WTC11 (cell line): ENCODE measurements at regions not wholly inside any gene's neighbourhood (a gene's known extent, or its start where the extent isn't known, plus 50 kb on each side); places are given as distances from the start of the nearest gene placed in this dataset.

Experiments used
- ATAC-seq: fragments of 200-7000 bp; cut with Tn5 transposase; 2 replicates; pipeline ENCODE4 v1.10.0; 2021; ENCODE audit warnings: mild to moderate bottlenecking, moderate library complexity
- CTCF ChIA-PET: fragments of 300-600 bp; sonication (Branson Sonifier 250); formaldehyde crosslinking; loops from one replicate; lab custom pipeline; 2021; ENCODE audit warnings: antibody characterized with exemption; lab: Charles Lee
- POLR2A ChIA-PET: fragments of 350-600 bp; sonication (Branson Sonifier 250); formaldehyde crosslinking; loops from one replicate; lab custom pipeline; 2021; ENCODE audit warnings: antibody characterized with exemption; lab: Charles Lee
- DNase-seq: peaks from one replicate; pipeline ENCODE4 v3.0.0; 2021; ENCODE audit warnings: low spot score
- H3K27ac Mint-ChIP-seq: 2 replicates; pipeline ENCODE4 v1.8.0; 2021; ENCODE audit warnings: mixed read lengths
- H3K27me3 Mint-ChIP-seq: 2 replicates; pipeline ENCODE4 v1.8.0; 2021; ENCODE audit warnings: low read depth, mild to moderate bottlenecking, moderate library complexity, mixed read lengths
- H3K36me3 Mint-ChIP-seq: 2 replicates; pipeline ENCODE4 v1.8.0; 2021; ENCODE audit warnings: mixed read lengths
- H3K4me1 Mint-ChIP-seq: 2 replicates; pipeline ENCODE4 v1.8.0; 2022; ENCODE audit warnings: mixed read lengths
- H3K4me3 Mint-ChIP-seq: 2 replicates; pipeline ENCODE4 v1.8.0; 2021; ENCODE audit warnings: mild to moderate bottlenecking, moderate library complexity, mixed read lengths
- H3K9me3 Mint-ChIP-seq: 2 replicates; pipeline ENCODE4 v1.8.0; 2021; ENCODE audit warnings: mixed read lengths
- ATF2 ChIP-seq: sonication (generic); formaldehyde crosslinking; IDR thresholded peaks from 2 replicates; pipeline ENCODE4 v1.8.1; 2022; ENCODE audit warnings: low read depth, missing genetic modification reagents, borderline replicate concordance
- EMX1 ChIP-seq: fragments of 250-450 bp; sonication (Bioruptor Pico); IDR thresholded peaks from 2 replicates; pipeline ENCODE4 v1.8.0; 2021; ENCODE audit warnings: mild to moderate bottlenecking
- GTF2I ChIP-seq: fragments of 250-450 bp; sonication (Bioruptor Pico); conservative IDR thresholded peaks from 2 replicates; pipeline ENCODE4 v1.4.0; 2021; ENCODE audit warnings: mild to moderate bottlenecking
- HMGA2 ChIP-seq: fragments of 250-450 bp; sonication (Bioruptor Pico); IDR thresholded peaks from 2 replicates; pipeline ENCODE4 v1.4.0; 2021; ENCODE audit warnings: mild to moderate bottlenecking, moderate library complexity
- NFE2L1 ChIP-seq: sonication (generic); formaldehyde crosslinking; IDR thresholded peaks from 2 replicates; pipeline ENCODE4 v1.8.1; 2023; ENCODE audit warnings: missing genetic modification reagents
- NR3C1 ChIP-seq: sonication (generic); formaldehyde crosslinking; conservative IDR thresholded peaks from 2 replicates; pipeline ENCODE4 v1.8.1; 2023; ENCODE audit warnings: low read depth, mild to moderate bottlenecking, missing genetic modification reagents
- PRRX2 ChIP-seq: fragments of 250-450 bp; sonication (Bioruptor Pico); IDR thresholded peaks from 2 replicates; pipeline ENCODE4 v1.8.0; 2021; ENCODE audit warnings: mild to moderate bottlenecking
- RORB ChIP-seq: fragments of 250-450 bp; sonication (Bioruptor Pico); IDR thresholded peaks from 2 replicates; pipeline ENCODE4 v1.9.0; 2021; ENCODE audit warnings: mild to moderate bottlenecking
- TEAD1 ChIP-seq: sonication (generic); formaldehyde crosslinking; IDR thresholded peaks from 2 replicates; pipeline ENCODE4 v1.8.0; 2022; ENCODE audit warnings: mild to moderate bottlenecking, missing genetic modification reagents
- USF1 ChIP-seq: sonication (generic); formaldehyde crosslinking; IDR thresholded peaks from 2 replicates; pipeline ENCODE4 v1.8.0; 2022; ENCODE audit warnings: mild to moderate bottlenecking, missing genetic modification reagents
- ZBTB21 ChIP-seq: sonication (generic); formaldehyde crosslinking; IDR thresholded peaks from 2 replicates; pipeline ENCODE4 v1.8.1; 2023; ENCODE audit warnings: mild to moderate bottlenecking, missing genetic modification reagents, borderline replicate concordance
- ZBTB43 ChIP-seq: sonication (generic); formaldehyde crosslinking; IDR thresholded peaks from 2 replicates; pipeline ENCODE4 v1.8.1; 2023; ENCODE audit warnings: mild to moderate bottlenecking, missing genetic modification reagents
- ZNF121 ChIP-seq: sonication (generic); formaldehyde crosslinking; IDR thresholded peaks from 2 replicates; pipeline ENCODE4 v1.8.0; 2023; ENCODE audit warnings: missing genetic modification reagents
- TF ChIP-seq, protein P1 (sequence below): sonication (generic); formaldehyde crosslinking; IDR thresholded peaks from 2 replicates; pipeline ENCODE4 v1.8.1; 2023; ENCODE audit warnings: mild to moderate bottlenecking, missing genetic modification reagents, moderate library complexity
- TF ChIP-seq, protein P2 (sequence below): fragments of 250-450 bp; sonication (Bioruptor Pico); IDR thresholded peaks from 2 replicates; pipeline ENCODE4 v2.1.2; 2022; ENCODE audit warnings: mild to moderate bottlenecking, moderate library complexity
- TF ChIP-seq, protein P3 (sequence below): fragments of 250-450 bp; sonication (Bioruptor Pico); IDR thresholded peaks from 2 replicates; pipeline ENCODE4 v1.9.0; 2021; ENCODE audit warnings: mild to moderate bottlenecking, borderline replicate concordance

DNA sequence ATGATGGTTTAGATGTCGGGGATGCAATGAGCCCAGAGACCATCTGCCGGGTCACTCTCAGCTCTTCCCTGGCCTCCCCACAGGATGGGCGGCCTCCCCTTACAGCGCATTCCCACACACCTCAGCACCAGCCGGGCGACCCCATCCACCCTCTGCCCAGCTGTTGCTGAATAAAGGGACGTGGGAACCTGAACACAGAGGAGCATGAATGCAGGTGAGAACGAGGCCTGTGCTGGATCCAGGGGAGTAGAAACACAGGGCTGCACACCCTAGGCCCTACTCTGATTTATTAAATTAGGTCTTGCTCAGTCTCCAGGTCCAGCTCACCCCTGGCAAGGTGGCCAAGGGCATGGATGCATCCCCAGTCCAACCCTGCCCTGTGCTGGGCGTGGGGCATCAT lies 180.5 kb downstream of the CTTN start:
- CTCF ChIA-PET: interaction anchor here (1.5 kb wide), 1 partner anchor 11 kb away, joined by 3 read pairs; no protein-coding TSS in a partner anchor
- Mint-ChIP-seq H3K4me3 (no peak overlapping the region), H3K27me3 (no peaks in the 10 kb centered on the region), H3K4me1 (peaks cover 10% of the 10 kb centered on the region), H3K9me3 (no peaks in the 10 kb centered on the region), H3K36me3 (no peaks in the 10 kb centered on the region), H3K27ac (no peak overlapping the region)
- no peak for TF ChIP-seq ATF2
- no peak for TF ChIP-seq EMX1 (CRISPR knock-in tag)
- no peak for TF ChIP-seq PRRX2
- TF ChIP-seq ZBTB43 (CRISPR knock-in tag): no peak
- TF ChIP-seq GTF2I (CRISPR knock-in tag): no peak
- no peak for TF ChIP-seq NFE2L1
- no peak for TF ChIP-seq HMGA2 (CRISPR knock-in tag)
- TF ChIP-seq ZNF121: no peak
- POLR2A ChIA-PET: interaction anchor here (0.6 kb wide), 1 partner anchor 23 kb away, joined by 4 read pairs; no protein-coding TSS in a partner anchor
- ATAC-seq (no peak), DNase-seq (no peak)

DNA sequence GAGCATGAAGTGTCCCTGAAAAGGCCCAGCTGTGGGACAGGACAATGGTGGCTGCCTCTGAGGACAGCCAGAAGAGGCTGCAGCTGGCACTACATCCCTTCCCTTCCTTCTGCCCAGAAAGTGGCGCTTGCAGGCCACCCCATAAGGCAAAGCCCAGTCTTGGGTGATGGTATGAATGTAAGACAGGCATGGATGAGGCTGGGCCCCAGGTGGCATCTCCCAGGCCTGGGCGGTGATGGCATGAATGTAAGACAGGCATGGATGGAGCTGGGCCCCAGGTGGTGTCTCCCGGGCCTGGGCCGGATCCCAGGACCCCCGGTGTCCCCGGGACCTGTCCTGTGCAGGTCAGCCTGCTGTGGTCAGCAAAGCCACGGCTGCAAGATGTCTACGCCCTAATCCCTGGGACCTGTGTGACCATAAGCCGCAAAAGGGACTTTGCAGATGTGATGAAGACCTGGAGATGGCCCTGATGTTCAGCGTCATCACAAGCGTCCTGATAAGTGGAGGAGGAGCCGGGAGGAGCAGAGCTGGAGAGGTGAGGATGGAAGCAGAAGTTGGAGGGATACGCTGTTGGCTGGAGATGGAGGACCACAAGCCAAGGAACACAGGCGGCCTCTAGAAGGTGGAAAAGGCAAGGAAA lies 181.1 kb downstream of the CTTN start:
- no peaks in the 10 kb centered on the region for H3K27me3 Mint-ChIP-seq
- no peak overlapping the region for H3K4me3 Mint-ChIP-seq
- POLR2A ChIA-PET: no interaction called here
- TF ChIP-seq, protein P1, sequence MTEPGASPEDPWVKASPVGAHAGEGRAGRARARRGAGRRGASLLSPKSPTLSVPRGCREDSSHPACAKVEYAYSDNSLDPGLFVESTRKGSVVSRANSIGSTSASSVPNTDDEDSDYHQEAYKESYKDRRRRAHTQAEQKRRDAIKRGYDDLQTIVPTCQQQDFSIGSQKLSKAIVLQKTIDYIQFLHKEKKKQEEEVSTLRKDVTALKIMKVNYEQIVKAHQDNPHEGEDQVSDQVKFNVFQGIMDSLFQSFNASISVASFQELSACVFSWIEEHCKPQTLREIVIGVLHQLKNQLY (CRISPR knock-in tag): no peak
- TF ChIP-seq, protein P2, sequence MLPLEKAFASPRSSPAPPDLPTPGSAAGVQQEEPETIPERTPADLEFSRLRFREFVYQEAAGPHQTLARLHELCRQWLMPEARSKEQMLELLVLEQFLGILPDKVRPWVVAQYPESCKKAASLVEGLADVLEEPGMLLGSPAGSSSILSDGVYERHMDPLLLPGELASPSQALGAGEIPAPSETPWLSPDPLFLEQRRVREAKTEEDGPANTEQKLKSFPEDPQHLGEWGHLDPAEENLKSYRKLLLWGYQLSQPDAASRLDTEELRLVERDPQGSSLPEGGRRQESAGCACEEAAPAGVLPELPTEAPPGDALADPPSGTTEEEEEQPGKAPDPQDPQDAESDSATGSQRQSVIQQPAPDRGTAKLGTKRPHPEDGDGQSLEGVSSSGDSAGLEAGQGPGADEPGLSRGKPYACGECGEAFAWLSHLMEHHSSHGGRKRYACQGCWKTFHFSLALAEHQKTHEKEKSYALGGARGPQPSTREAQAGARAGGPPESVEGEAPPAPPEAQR: no peak
- TF ChIP-seq, protein P3, sequence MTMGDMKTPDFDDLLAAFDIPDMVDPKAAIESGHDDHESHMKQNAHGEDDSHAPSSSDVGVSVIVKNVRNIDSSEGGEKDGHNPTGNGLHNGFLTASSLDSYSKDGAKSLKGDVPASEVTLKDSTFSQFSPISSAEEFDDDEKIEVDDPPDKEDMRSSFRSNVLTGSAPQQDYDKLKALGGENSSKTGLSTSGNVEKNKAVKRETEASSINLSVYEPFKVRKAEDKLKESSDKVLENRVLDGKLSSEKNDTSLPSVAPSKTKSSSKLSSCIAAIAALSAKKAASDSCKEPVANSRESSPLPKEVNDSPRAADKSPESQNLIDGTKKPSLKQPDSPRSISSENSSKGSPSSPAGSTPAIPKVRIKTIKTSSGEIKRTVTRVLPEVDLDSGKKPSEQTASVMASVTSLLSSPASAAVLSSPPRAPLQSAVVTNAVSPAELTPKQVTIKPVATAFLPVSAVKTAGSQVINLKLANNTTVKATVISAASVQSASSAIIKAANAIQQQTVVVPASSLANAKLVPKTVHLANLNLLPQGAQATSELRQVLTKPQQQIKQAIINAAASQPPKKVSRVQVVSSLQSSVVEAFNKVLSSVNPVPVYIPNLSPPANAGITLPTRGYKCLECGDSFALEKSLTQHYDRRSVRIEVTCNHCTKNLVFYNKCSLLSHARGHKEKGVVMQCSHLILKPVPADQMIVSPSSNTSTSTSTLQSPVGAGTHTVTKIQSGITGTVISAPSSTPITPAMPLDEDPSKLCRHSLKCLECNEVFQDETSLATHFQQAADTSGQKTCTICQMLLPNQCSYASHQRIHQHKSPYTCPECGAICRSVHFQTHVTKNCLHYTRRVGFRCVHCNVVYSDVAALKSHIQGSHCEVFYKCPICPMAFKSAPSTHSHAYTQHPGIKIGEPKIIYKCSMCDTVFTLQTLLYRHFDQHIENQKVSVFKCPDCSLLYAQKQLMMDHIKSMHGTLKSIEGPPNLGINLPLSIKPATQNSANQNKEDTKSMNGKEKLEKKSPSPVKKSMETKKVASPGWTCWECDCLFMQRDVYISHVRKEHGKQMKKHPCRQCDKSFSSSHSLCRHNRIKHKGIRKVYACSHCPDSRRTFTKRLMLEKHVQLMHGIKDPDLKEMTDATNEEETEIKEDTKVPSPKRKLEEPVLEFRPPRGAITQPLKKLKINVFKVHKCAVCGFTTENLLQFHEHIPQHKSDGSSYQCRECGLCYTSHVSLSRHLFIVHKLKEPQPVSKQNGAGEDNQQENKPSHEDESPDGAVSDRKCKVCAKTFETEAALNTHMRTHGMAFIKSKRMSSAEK: no peak
- TF ChIP-seq TEAD1 (CRISPR knock-in tag) (no peak), GTF2I (CRISPR knock-in tag) (no peak), NR3C1 (no peak), RORB (CRISPR knock-in tag) (no peak), ZBTB21 (CRISPR knock-in tag) (no peak), USF1 (CRISPR knock-in tag) (no peak)
- TF ChIP-seq, all 79 proteins: peak for 0
- CTCF ChIA-PET: interaction anchor here (1.5 kb wide), 1 partner anchor 11 kb away, joined by 3 read pairs; no protein-coding TSS in a partner anchor
- DNase-seq (no peak), ATAC-seq (no peak)
- no peak overlapping the region for H3K27ac Mint-ChIP-seq
- H3K4me1 Mint-ChIP-seq: peaks cover 16% of the 10 kb centered on the region
- H3K9me3 Mint-ChIP-seq: no peaks in the 10 kb centered on the region
- no peaks in the 10 kb centered on the region for H3K36me3 Mint-ChIP-seq
